ENCODE measurements at regions not wholly inside any gene's neighbourhood (a gene's known extent, or its start where the extent isn't known, plus 50 kb on each side); places are given as distances from the start of the nearest gene placed in this dataset.

DNA sequence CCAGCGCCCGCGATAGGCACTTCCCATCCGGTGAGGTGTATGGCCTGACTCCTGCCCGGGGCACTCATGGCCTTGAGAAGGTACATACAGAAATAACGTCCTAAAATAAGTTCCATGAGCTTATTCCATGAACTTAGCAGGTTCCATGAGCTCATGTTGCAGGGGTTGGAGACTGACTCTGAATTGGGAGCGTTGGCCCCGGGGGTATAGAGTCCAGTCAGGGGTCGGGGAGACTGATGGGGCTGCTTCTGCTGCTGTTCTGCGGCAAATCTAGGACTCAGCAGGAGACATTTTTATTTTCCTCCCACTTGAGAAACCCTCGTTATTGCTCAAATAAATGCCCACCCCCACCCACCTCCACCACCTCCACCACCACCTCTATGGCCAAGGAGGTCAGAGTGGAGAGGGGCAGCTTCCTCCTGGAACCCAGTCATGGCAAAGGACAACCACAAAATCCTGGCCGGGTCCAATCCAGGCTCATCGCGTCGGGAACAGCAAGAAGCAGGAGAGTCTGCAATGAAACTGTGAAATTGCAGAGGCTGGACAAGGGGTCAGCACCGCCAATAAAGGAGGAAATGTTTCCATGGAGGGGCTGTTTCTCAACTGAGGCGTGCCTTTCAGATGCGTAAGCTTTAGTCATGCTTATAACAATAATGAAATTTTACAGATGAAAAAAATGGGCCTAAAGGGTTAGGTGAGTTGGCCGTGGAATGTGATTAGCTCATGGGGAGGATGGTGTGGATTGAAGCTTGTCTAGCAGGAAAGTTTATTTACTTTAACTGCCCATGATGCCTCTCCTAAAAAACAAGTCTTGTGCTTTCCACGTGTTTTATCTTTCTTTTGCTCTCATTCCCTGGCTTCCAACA lies 136.6 kb upstream of the ALKAL2 start:
- H2AFZ ChIP-seq (ENCODE audit: low read depth), result no peak overlapping the region
- H3K4me1 ChIP-seq (ENCODE audit: control insufficient read depth in 1 of 2, insufficient read depth in 2 of 2, low read depth in 1 of 2, low read length in 1 of 2), result peaks cover 0 to 10% of the 10 kb centered on the region in 2 experiments; a peak in 1 of 4 replicates
- H3K9ac ChIP-seq, result no peak overlapping the region
- 51% methylated on average over 20 of the region's 20 CpGs for WGBS (ENCODE audit: low lambda C conversion rate)
- TF ChIP-seq YY1 (IDR thresholded peaks at IDR 0.05; ENCODE audit: low read depth), result no peak
- no peak for TF ChIP-seq NRF1 (IDR thresholded peaks at IDR 0.05; ENCODE audit: low read depth, low read length)
- TF ChIP-seq GATA2 (CRISPR knock-in tag; IDR thresholded peaks at IDR 0.05), result no peak
- TF ChIP-seq PBX3 (IDR thresholded peaks at IDR 0.05), result no peak
- TF ChIP-seq MAX (IDR thresholded peaks at IDR 0.05; ENCODE audit: low read depth), result no peak
- no peak for TF ChIP-seq MXI1 (IDR thresholded peaks at IDR 0.05; ENCODE audit: low read depth, low read length)
- no peak for TF ChIP-seq SMC3 (IDR thresholded peaks at IDR 0.05; ENCODE audit: low read depth, low read length)
- no peak for TF ChIP-seq REST (IDR thresholded peaks at IDR 0.05; ENCODE audit: low read depth, low read length)
- no peak for TF ChIP-seq TCF12 (IDR thresholded peaks at IDR 0.05)
- no peak for TF ChIP-seq TAF1 (IDR thresholded peaks at IDR 0.05; ENCODE audit: borderline replicate concordance, low read depth, low read length)
- H3K27ac ChIP-seq (ENCODE audit: low read depth in 2 of 2, low read length in 1 of 2), result no peak overlapping the region
- ChIA-PET POLR2A (no interaction called here), CTCF (interaction anchor here (0.7 to 1.2 kb wide), 4 partner anchors 12 to 135 kb away, joined by 3 read pairs; no protein-coding TSS in a partner anchor)
- no peak for DNase-seq
- no peak overlapping the region for H3K4me2 ChIP-seq
- H3K9me2 ChIP-seq, result no peaks in the 10 kb centered on the region
- no peaks in the 10 kb centered on the region for H3K27me3 ChIP-seq (ENCODE audit: insufficient read depth)
- no peak overlapping the region for H3K4me3 ChIP-seq (ENCODE audit: low read depth in 2 of 2, low read length in 1 of 2)
- no peaks in the 10 kb centered on the region for H3K79me2 ChIP-seq (ENCODE audit: insufficient read depth)
- H4K20me1 ChIP-seq (ENCODE audit: insufficient read depth), result no peaks in the 10 kb centered on the region
- H3K9me3 ChIP-seq, result no peaks in the 10 kb centered on the region
- H3F3A ChIP-seq (replicated peaks; ENCODE audit: insufficient read depth), result no peaks in the 10 kb centered on the region
- H3K36me3 ChIP-seq (replicated peaks in 1 of 2; ENCODE audit: control insufficient read depth in 1 of 2, insufficient read depth in 2 of 2, low read length in 1 of 2), result no peaks in the 10 kb centered on the region

- H3K27me3 ChIP-seq (ENCODE audit: insufficient read depth), result no peaks in the 10 kb centered on the region
- no peaks in the 10 kb centered on the region for H4K20me1 ChIP-seq (ENCODE audit: insufficient read depth)
- WGBS (ENCODE audit: low lambda C conversion rate), result 28% methylated on average over 10 of the region's 10 CpGs
- DNase-seq, result no peak
- H3K36me3 ChIP-seq (replicated peaks in 1 of 2; ENCODE audit: control insufficient read depth in 1 of 2, insufficient read depth in 2 of 2, low read length in 1 of 2), result no peaks in the 10 kb centered on the region
- ChIA-PET CTCF (interaction anchor here (0.7 to 1.0 kb wide), 2 partner anchors 11 to 106 kb away, joined by 3 read pairs; no protein-coding TSS in a partner anchor), POLR2A (interaction anchor here (1.2 kb wide), 1 partner anchor 13 kb away, joined by 3 read pairs; no protein-coding TSS in a partner anchor)
- no peaks in the 10 kb centered on the region for H3K9me2 ChIP-seq
- H2AFZ ChIP-seq (ENCODE audit: low read depth), result no peak overlapping the region
- no peak overlapping the region for H3K4me3 ChIP-seq (ENCODE audit: low read depth in 2 of 2, low read length in 1 of 2)
- H3F3A ChIP-seq (replicated peaks; ENCODE audit: insufficient read depth), result no peaks in the 10 kb centered on the region
- H3K4me2 ChIP-seq, result no peak overlapping the region
- no peaks in the 10 kb centered on the region for H3K79me2 ChIP-seq (ENCODE audit: insufficient read depth)
- no peaks in the 10 kb centered on the region for H3K9me3 ChIP-seq
- H3K27ac ChIP-seq (ENCODE audit: low read depth in 2 of 2, low read length in 1 of 2), result no peak overlapping the region
- H3K9ac ChIP-seq, result no peak overlapping the region
- H3K4me1 ChIP-seq (ENCODE audit: control insufficient read depth in 1 of 2, insufficient read depth in 2 of 2, low read depth in 1 of 2, low read length in 1 of 2), result peaks cover 0 to 10% of the 10 kb centered on the region in 2 experiments; a peak in 1 of 4 replicates
- TF ChIP-seq SIN3A (IDR thresholded peaks at IDR 0.05; ENCODE audit: borderline replicate concordance, low read depth, low read length) (no peak), YY1 (IDR thresholded peaks at IDR 0.05; ENCODE audit: low read depth) (no peak), IRF3 (IDR thresholded peaks at IDR 0.05; ENCODE audit: low read depth, low read length) (no peak), USF1 (IDR thresholded peaks at IDR 0.05; ENCODE audit: borderline replicate concordance, low read depth) (no peak), MAX (IDR thresholded peaks at IDR 0.05; ENCODE audit: low read depth) (no peak), RXRA (IDR thresholded peaks at IDR 0.05; ENCODE audit: borderline replicate concordance, low read depth) (no peak), TAF1 (IDR thresholded peaks at IDR 0.05; ENCODE audit: borderline replicate concordance, low read depth, low read length) (no peak)
- TF ChIP-seq, protein P1, sequence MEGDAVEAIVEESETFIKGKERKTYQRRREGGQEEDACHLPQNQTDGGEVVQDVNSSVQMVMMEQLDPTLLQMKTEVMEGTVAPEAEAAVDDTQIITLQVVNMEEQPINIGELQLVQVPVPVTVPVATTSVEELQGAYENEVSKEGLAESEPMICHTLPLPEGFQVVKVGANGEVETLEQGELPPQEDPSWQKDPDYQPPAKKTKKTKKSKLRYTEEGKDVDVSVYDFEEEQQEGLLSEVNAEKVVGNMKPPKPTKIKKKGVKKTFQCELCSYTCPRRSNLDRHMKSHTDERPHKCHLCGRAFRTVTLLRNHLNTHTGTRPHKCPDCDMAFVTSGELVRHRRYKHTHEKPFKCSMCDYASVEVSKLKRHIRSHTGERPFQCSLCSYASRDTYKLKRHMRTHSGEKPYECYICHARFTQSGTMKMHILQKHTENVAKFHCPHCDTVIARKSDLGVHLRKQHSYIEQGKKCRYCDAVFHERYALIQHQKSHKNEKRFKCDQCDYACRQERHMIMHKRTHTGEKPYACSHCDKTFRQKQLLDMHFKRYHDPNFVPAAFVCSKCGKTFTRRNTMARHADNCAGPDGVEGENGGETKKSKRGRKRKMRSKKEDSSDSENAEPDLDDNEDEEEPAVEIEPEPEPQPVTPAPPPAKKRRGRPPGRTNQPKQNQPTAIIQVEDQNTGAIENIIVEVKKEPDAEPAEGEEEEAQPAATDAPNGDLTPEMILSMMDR (IDR thresholded peaks at IDR 0.05), result no peak
Observed at GRCh38 chr2:423479-423878, 135.6 kb upstream of the ALKAL2 start.
